OCI-LY1 (cell line): ENCODE measurements at regions not wholly inside any gene's neighbourhood (a gene's known extent, or its start where the extent isn't known, plus 50 kb on each side); places are given as distances from the start of the nearest gene placed in this dataset.

ENCODE experiments used
- EZH2 ChIP-seq: fragments of 200-600 bp; sonication (generic), shearing (Covaris generic); IDR thresholded peaks from 2 replicates; pipeline ENCODE4 v1.8.0; 2017; ENCODE audit warnings: borderline replicate concordance, mixed run types, mild to moderate bottlenecking, antibody characterized with exemption, low read length, moderate library complexity, mixed read lengths
- TF ChIP-seq, protein P1 (sequence below): fragments of 200-600 bp; sonication (generic), shearing (Covaris generic); IDR thresholded peaks from 2 replicates; pipeline ENCODE4 v1.5.1; 2017; ENCODE audit warnings: mild to moderate bottlenecking, antibody characterized with exemption, low read length, moderate library complexity, mixed read lengths

- TF ChIP-seq, protein P1, sequence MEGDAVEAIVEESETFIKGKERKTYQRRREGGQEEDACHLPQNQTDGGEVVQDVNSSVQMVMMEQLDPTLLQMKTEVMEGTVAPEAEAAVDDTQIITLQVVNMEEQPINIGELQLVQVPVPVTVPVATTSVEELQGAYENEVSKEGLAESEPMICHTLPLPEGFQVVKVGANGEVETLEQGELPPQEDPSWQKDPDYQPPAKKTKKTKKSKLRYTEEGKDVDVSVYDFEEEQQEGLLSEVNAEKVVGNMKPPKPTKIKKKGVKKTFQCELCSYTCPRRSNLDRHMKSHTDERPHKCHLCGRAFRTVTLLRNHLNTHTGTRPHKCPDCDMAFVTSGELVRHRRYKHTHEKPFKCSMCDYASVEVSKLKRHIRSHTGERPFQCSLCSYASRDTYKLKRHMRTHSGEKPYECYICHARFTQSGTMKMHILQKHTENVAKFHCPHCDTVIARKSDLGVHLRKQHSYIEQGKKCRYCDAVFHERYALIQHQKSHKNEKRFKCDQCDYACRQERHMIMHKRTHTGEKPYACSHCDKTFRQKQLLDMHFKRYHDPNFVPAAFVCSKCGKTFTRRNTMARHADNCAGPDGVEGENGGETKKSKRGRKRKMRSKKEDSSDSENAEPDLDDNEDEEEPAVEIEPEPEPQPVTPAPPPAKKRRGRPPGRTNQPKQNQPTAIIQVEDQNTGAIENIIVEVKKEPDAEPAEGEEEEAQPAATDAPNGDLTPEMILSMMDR: no peak
- no peak for TF ChIP-seq EZH2
Measured at GRCh38 chr4:179757641-179758040, 2315.4 kb upstream of the AGA start.
